Effector memory CD8-positive, alpha-beta T cell (primary cell): ENCODE measurements at regions not wholly inside any gene's neighbourhood (a gene's known extent, or its start where the extent isn't known, plus 50 kb on each side); places are given as distances from the start of the nearest gene placed in this dataset.

ENCODE experiments used
- ATAC-seq: fragments of 150-1000 bp; cut with Tn5 transposase; replicated peaks from 2 replicates; pipeline ENCODE4 v1.10.0; 2021; ENCODE audit warnings: mild to moderate bottlenecking, moderate library complexity
- DNase-seq, 3 experiments: peaks; one replicate each; pipeline ENCODE4 v3.0.0; 2021
- H3K27ac Mint-ChIP-seq, 2 donors: one replicate each; pipeline ENCODE4 v1.8.0; 2022; ENCODE audit warnings: mild to moderate bottlenecking in 2 of 2, mixed read lengths in 2 of 2, moderate library complexity in 2 of 2
- H3K27me3 Mint-ChIP-seq, 2 donors: one replicate each; pipeline ENCODE4 v1.8.0; 2022; ENCODE audit warnings: mixed read lengths in 2 of 2
- H3K36me3 Mint-ChIP-seq: one replicate; pipeline ENCODE4 v1.8.0; 2022; ENCODE audit warnings: mild to moderate bottlenecking, moderate library complexity, mixed read lengths; ENCODE audit not compliant: insufficient read depth
- H3K4me1 Mint-ChIP-seq, 2 donors: one replicate each; pipeline ENCODE4 v1.8.0; 2022; ENCODE audit warnings: low read depth in 2 of 2, mixed read lengths in 2 of 2
- H3K4me3 Mint-ChIP-seq, 2 donors: one replicate each; pipeline ENCODE4 v1.8.0; 2022; ENCODE audit warnings: mild to moderate bottlenecking in 2 of 2, mixed read lengths in 2 of 2, moderate library complexity in 2 of 2
- H3K9me3 Mint-ChIP-seq, 2 donors: one replicate each; pipeline ENCODE4 v1.8.0; 2022; ENCODE audit warnings: mixed read lengths in 2 of 2

GRCh38 chr14:84420221-84420620 lies 1109.7 kb upstream of the FLRT2 start:
- Mint-ChIP-seq H3K36me3 (no peaks in the 10 kb centered on the region), H3K4me1 (no peaks in the 10 kb centered on the region)

GRCh38 chr14:84421621-84422020 lies 1108.3 kb upstream of the FLRT2 start:
- H3K4me1 Mint-ChIP-seq, result no peaks in the 10 kb centered on the region
- H3K9me3 Mint-ChIP-seq, result no peaks in the 10 kb centered on the region
- no peak overlapping the region for H3K27ac Mint-ChIP-seq
- peaks cover 4% of the 10 kb centered on the region for H3K36me3 Mint-ChIP-seq
- no peak overlapping the region for H3K4me3 Mint-ChIP-seq
- H3K27me3 Mint-ChIP-seq, result no peaks in the 10 kb centered on the region
- no peak for ATAC-seq
- DNase-seq, result no peak

More at GRCh38 chr14:84420221-84420620, 1109.7 kb upstream of the FLRT2 start:
- no peak overlapping the region for H3K27ac Mint-ChIP-seq
- no peak overlapping the region for H3K4me3 Mint-ChIP-seq
- H3K9me3 Mint-ChIP-seq, result peaks cover 0 to 8% of the 10 kb centered on the region in 2 donors
- DNase-seq, result no peak
- no peaks in the 10 kb centered on the region for H3K27me3 Mint-ChIP-seq
- no peak for ATAC-seq

- DNase-seq (no peak), ATAC-seq (no peak)
- H3K4me3 Mint-ChIP-seq, result no peak overlapping the region
- H3K9me3 Mint-ChIP-seq, result no peaks in the 10 kb centered on the region
- H3K27me3 Mint-ChIP-seq, result no peaks in the 10 kb centered on the region
- H3K4me1 Mint-ChIP-seq, result no peaks in the 10 kb centered on the region
- H3K36me3 Mint-ChIP-seq, result peaks cover 4% of the 10 kb centered on the region
- H3K27ac Mint-ChIP-seq, result no peak overlapping the region
These were observed 1104.0 kb upstream of the FLRT2 start for GRCh38 chr14:84425968-84426367.

GRCh38 chr14:84432676-84433075 lies 1097.3 kb upstream of the FLRT2 start:
- H3K4me1 Mint-ChIP-seq, result no peaks in the 10 kb centered on the region
- no peaks in the 10 kb centered on the region for H3K27me3 Mint-ChIP-seq
- no peak overlapping the region for H3K27ac Mint-ChIP-seq
- no peak for DNase-seq
- H3K4me3 Mint-ChIP-seq, result no peak overlapping the region
- ATAC-seq, result no peak
- peaks cover 7 to 9% of the 10 kb centered on the region in 2 donors for H3K9me3 Mint-ChIP-seq
- no peaks in the 10 kb centered on the region for H3K36me3 Mint-ChIP-seq

DNA sequence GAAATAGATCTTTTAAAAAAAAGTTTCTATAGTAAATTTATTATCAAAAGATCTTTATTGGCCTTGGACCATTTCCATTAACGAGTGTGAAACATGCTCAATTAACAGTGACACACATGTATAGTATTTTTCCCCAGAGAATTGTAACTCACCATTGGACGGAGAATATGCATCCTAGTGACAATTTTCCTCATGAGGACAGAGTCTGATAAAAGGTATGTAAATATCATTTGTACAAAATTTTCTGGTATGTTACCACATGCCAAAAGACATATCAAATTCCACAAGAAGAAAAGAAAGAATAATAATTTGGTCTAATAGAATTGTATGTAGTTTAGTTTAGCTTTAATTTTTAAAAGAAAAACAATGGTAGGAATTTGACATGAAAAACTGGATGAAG lies 1096.0 kb upstream of the FLRT2 start:
- Mint-ChIP-seq H3K9me3 (peaks cover 7 to 9% of the 10 kb centered on the region in 2 donors), H3K4me1 (no peaks in the 10 kb centered on the region), H3K27ac (no peak overlapping the region), H3K4me3 (no peak overlapping the region), H3K27me3 (no peaks in the 10 kb centered on the region), H3K36me3 (no peaks in the 10 kb centered on the region)
- ATAC-seq (no peak), DNase-seq (no peak)

- no peaks in the 10 kb centered on the region for H3K36me3 Mint-ChIP-seq
- H3K4me3 Mint-ChIP-seq, result no peak overlapping the region
- no peaks in the 10 kb centered on the region for H3K4me1 Mint-ChIP-seq
- H3K27ac Mint-ChIP-seq, result no peak overlapping the region
- no peaks in the 10 kb centered on the region for H3K27me3 Mint-ChIP-seq
- peaks cover 9 to 12% of the 10 kb centered on the region in 2 donors for H3K9me3 Mint-ChIP-seq
- DNase-seq (no peak), ATAC-seq (no peak)
These were observed 1094.1 kb upstream of the FLRT2 start for GRCh38 chr14:84435820-84436324.

GRCh38 chr14:84436528-84436927 lies 1093.4 kb upstream of the FLRT2 start:
- H3K27ac Mint-ChIP-seq, result no peak overlapping the region
- no peak for DNase-seq

DNA sequence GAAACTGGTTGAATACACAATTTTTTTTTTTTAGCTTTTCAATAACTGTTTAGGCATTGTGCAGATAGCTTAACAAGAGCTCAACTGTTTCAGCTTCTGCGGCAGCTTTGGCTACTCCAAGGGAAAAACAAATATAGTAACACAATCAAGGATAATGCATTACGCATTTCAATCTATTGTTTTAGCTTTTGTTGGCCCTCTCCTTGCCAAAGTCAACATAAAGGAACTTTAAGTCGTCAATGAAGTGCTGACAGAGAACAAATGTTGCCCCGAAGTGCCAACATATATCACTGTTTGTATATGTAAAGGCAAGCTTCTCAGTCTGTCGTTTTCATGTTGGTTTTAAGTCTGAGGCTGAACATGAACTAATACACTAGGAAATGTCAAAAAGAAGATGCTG lies 1087.4 kb upstream of the FLRT2 start:
- Mint-ChIP-seq H3K4me1 (no peaks in the 10 kb centered on the region), H3K27ac (no peak overlapping the region), H3K9me3 (peaks cover 0 to 19% of the 10 kb centered on the region in 2 donors), H3K27me3 (no peaks in the 10 kb centered on the region), H3K36me3 (no peaks in the 10 kb centered on the region), H3K4me3 (no peak overlapping the region)
- DNase-seq, result no peak
- no peak for ATAC-seq

More at GRCh38 chr14:84436528-84436927, 1093.4 kb upstream of the FLRT2 start:
- Mint-ChIP-seq H3K4me1 (no peaks in the 10 kb centered on the region), H3K9me3 (peaks cover 9 to 15% of the 10 kb centered on the region in 2 donors), H3K4me3 (no peak overlapping the region), H3K36me3 (no peaks in the 10 kb centered on the region), H3K27me3 (no peaks in the 10 kb centered on the region)
- ATAC-seq, result no peak

- H3K4me3 Mint-ChIP-seq, result no peak overlapping the region
These were observed 1084.5 kb upstream of the FLRT2 start for GRCh38 chr14:84445486-84445885.

DNA sequence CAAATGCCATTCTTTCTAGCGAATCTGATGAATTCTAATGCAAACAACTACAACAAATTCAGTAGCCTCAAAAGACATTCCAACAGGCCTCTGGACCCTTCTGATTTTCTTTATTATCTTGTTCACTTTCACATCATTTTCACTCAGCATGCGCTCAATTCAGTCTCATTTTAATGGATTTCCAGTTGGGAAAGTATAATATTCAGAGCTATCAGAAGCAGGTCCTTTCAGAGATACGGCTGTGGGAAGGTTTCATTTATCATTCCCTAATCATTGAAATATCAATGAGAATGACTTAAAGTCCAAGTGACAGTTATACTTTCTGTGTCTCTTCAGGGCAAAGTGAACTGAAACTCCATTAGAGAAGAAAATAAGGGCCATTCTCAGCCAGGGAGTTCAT lies 1083.7 kb upstream of the FLRT2 start:
- no peak for ATAC-seq
- peaks cover 0 to 10% of the 10 kb centered on the region in 2 donors for H3K9me3 Mint-ChIP-seq

More at GRCh38 chr14:84445486-84445885, 1084.5 kb upstream of the FLRT2 start:
- Mint-ChIP-seq H3K9me3 (peaks cover 0 to 18% of the 10 kb centered on the region in 2 donors), H3K36me3 (no peaks in the 10 kb centered on the region), H3K27me3 (no peaks in the 10 kb centered on the region), H3K27ac (no peak overlapping the region), H3K4me1 (no peaks in the 10 kb centered on the region)
- ATAC-seq (no peak), DNase-seq (no peak)

DNA sequence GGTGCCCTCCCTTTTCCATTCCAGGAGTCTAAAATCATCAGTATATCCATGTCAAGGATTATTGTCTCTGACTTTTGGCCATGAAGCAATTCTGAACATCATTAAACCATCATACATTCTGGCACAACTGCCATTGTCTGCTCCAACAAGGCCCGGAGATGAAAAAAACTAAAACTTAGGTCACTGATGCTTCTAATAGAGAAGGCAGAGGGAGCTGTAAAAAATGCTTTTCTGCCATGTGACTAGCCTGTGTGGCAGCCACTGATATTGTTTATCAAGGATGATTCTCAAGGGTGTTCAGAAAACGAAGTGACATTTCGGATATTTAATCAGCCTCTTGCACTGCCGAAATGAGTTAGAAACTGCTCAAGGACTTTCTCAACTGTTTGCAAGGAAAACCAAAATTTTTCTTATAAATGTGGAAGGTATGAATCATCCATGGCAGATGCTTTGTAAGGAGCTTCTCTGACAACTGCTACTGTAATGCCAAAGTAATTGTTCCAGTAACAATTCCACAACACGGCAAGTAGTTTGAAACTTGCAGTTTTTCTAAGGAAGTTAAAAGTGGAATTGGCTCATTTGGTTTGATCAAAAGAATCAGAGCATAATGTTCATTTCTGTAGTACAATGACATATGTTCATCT lies 1076.5 kb upstream of the FLRT2 start:
- Mint-ChIP-seq H3K4me1 (no peaks in the 10 kb centered on the region), H3K4me3 (no peak overlapping the region), H3K27me3 (no peaks in the 10 kb centered on the region), H3K27ac (no peak overlapping the region), H3K36me3 (no peaks in the 10 kb centered on the region), H3K9me3 (peaks cover 0 to 5% of the 10 kb centered on the region in 2 donors)
- DNase-seq, result no peak
- no peak for ATAC-seq

More for the DNA sequence above, 1083.7 kb upstream of the FLRT2 start:
- H3K4me3 Mint-ChIP-seq, result no peak overlapping the region
- no peak for DNase-seq
- H3K36me3 Mint-ChIP-seq, result no peaks in the 10 kb centered on the region
- H3K27ac Mint-ChIP-seq, result no peak overlapping the region
- no peaks in the 10 kb centered on the region for H3K4me1 Mint-ChIP-seq
- no peaks in the 10 kb centered on the region for H3K27me3 Mint-ChIP-seq

GRCh38 chr14:84454114-84454513 lies 1075.8 kb upstream of the FLRT2 start:
- H3K4me1 Mint-ChIP-seq, result no peaks in the 10 kb centered on the region
- no peak overlapping the region for H3K4me3 Mint-ChIP-seq
- H3K9me3 Mint-ChIP-seq, result peaks cover 0 to 5% of the 10 kb centered on the region in 2 donors
- ATAC-seq, result no peak
- no peak for DNase-seq
- no peaks in the 10 kb centered on the region for H3K36me3 Mint-ChIP-seq
- no peak overlapping the region for H3K27ac Mint-ChIP-seq
- no peaks in the 10 kb centered on the region for H3K27me3 Mint-ChIP-seq

- no peaks in the 10 kb centered on the region for H3K36me3 Mint-ChIP-seq
- H3K9me3 Mint-ChIP-seq, result peaks cover 0 to 7% of the 10 kb centered on the region in 2 donors
- DNase-seq (no peak), ATAC-seq (no peak)
- no peak overlapping the region for H3K27ac Mint-ChIP-seq
- no peaks in the 10 kb centered on the region for H3K4me1 Mint-ChIP-seq
- H3K4me3 Mint-ChIP-seq, result no peak overlapping the region
- H3K27me3 Mint-ChIP-seq, result no peaks in the 10 kb centered on the region
These were observed 1073.0 kb upstream of the FLRT2 start for GRCh38 chr14:84456946-84457345.

GRCh38 chr14:84458881-84459280 lies 1071.1 kb upstream of the FLRT2 start:
- Mint-ChIP-seq H3K36me3 (no peaks in the 10 kb centered on the region), H3K27me3 (no peaks in the 10 kb centered on the region), H3K4me1 (no peaks in the 10 kb centered on the region), H3K9me3 (peaks cover 0 to 5% of the 10 kb centered on the region in 2 donors), H3K4me3 (no peak overlapping the region), H3K27ac (no peak overlapping the region)
- no peak for ATAC-seq
- DNase-seq, result no peak
